ENCODE measurements at regions not wholly inside any gene's neighbourhood (a gene's known extent, or its start where the extent isn't known, plus 50 kb on each side); places are given as distances from the start of the nearest gene placed in this dataset.

GRCh38 chr1:17933501-17933900 lies 174.1 kb upstream of the IGSF21 start:
- no peak for DNase-seq

- DNase-seq, result no peak
Measured at GRCh38 chr1:17933971-17934370, 173.6 kb upstream of the IGSF21 start.

GRCh38 chr1:17935230-17935629 lies 172.4 kb upstream of the IGSF21 start:
- DNase-seq, result no peak

GRCh38 chr1:17941431-17942189 lies 166.0 kb upstream of the IGSF21 start:
- no peak for DNase-seq

- no peak for DNase-seq
Measured at GRCh38 chr1:17943506-17943905, 164.1 kb upstream of the IGSF21 start.

- DNase-seq, result no peak
Measured at GRCh38 chr1:17944646-17945045, 163.0 kb upstream of the IGSF21 start.

GRCh38 chr1:17946434-17946833 lies 161.2 kb upstream of the IGSF21 start:
- no peak for DNase-seq

GRCh38 chr1:17948594-17948993 lies 159.0 kb upstream of the IGSF21 start:
- no peak for DNase-seq

- no peak for DNase-seq
Measured at GRCh38 chr1:17949511-17949910, 158.1 kb upstream of the IGSF21 start.

- DNase-seq, result no peak
Measured at GRCh38 chr1:17950728-17951127, 156.9 kb upstream of the IGSF21 start.

- DNase-seq, result no peak
Measured at GRCh38 chr1:17952506-17952905, 155.1 kb upstream of the IGSF21 start.

- DNase-seq, result no peak
Measured at GRCh38 chr1:17953921-17954320, 153.7 kb upstream of the IGSF21 start.

- no peak for DNase-seq
Measured at GRCh38 chr1:17955302-17956285, 152.0 kb upstream of the IGSF21 start.

GRCh38 chr1:17957588-17958267 lies 149.9 kb upstream of the IGSF21 start:
- no peak for DNase-seq

GRCh38 chr1:17958704-17959103 lies 148.9 kb upstream of the IGSF21 start:
- DNase-seq, result no peak

GRCh38 chr1:17963513-17963912 lies 144.1 kb upstream of the IGSF21 start:
- DNase-seq, result no peak

- DNase-seq, result no peak
Measured at GRCh38 chr1:17965515-17966100, 142.0 kb upstream of the IGSF21 start.

- DNase-seq, result no peak
Measured at GRCh38 chr1:17966341-17966740, 141.3 kb upstream of the IGSF21 start.

- DNase-seq, result no peak
Measured at GRCh38 chr1:17967623-17968255, 139.9 kb upstream of the IGSF21 start.

GRCh38 chr1:17970757-17971156 lies 136.8 kb upstream of the IGSF21 start:
- DNase-seq, result no peak

- DNase-seq, result no peak
Measured at GRCh38 chr1:17973694-17974093, 133.9 kb upstream of the IGSF21 start.

- DNase-seq, result no peak
Measured at GRCh38 chr1:17976854-17977253, 130.7 kb upstream of the IGSF21 start.
